DMS53 treated with DMSO at 0.1 percent for 48 hours (cell line): ENCODE measurements at regions not wholly inside any gene's neighbourhood (a gene's known extent, or its start where the extent isn't known, plus 50 kb on each side); places are given as distances from the start of the nearest gene placed in this dataset.

Experiments
- DNase-seq: peaks from one replicate; lab custom pipeline; 2025; ENCODE audit not compliant: unreplicated experiment; lab: John Stamatoyannopoulos, UW

DNA sequence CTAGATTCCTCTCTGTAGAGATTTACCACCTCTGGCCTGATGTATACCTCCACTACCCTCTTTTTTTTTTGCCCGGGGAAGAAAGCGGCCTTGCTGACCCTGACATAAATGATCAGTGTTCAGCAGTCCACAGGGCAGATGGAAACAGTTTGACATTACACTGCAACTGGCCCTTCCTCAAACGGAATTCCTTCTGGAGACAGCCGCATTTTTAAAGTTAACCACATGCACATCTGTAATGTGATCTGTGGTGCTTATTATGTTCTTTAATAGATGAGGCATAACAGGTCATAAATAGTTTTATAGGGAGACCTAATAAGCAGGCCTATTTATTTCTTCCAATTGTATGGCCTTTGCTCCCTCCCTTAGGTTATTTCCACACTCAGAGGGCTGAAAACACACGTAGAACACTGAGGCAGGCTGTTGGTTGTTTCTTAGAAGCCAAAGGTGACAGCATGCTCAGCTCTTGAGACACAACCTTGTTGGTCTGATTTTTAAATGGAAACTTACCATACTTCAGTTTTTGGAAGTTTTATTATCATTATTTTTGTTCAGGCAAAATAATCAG is 84.0 kb upstream of the APC start:
- DNase-seq: no peak

DNA sequence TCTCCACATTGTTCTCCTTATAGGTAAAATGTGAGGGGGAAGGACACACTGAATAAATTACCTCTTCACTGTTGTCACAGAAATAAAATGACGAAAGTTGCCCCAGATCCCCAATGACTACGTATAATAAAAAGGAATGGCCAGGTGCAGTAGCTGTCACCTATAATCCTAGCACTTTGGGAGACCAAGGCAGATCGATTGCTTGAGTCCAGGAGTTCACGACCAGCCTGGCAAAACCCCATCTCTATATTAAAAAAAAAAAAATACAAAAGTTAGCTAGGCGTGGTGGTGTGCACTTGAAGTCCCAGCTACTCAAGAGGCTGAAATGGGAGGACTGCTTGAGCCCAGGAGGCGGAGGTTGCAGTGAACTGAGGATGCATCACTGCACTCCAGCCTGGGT is 82.2 kb upstream of the APC start:
- DNase-seq: no peak

DNA sequence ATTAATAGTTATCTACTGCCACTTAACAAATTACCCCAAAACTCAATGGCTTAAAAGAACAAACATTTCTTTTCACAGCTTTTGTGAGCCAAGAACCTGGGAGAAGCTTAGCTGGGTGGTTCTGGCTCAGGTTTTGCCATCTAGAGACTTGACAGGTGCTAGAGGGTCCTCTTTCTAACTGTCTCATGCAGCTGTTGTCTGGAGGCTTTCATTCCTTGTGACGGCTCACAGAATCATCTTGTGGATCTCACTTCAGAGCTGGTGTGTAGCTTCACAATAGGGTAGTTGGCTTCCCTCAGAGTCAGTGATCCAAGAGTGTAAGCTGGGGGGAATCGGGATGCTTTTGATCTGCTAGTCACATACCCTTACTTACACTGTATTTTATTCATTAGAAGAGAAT is 81.2 kb upstream of the APC start:
- no peak for DNase-seq

DNA sequence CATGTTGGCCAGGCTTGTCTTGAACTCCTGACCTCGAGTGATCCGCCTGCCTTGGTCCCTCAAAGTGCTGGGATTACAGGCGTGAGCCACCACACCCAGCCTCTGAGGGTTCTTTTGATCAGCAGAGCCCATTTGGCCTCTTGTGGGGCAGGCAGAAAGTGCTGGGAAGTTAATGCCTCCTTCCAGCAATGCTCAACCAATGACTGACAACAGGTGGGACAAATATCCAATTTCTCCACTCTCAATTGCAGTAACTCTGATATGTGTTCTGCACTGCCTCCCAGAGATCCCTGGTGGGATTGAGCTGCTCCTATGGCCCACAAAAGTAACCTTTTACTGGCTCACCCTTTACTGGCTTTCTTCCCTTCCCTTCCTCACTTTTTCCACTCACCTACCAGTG is 79.9 kb upstream of the APC start:
- no peak for DNase-seq

DNA sequence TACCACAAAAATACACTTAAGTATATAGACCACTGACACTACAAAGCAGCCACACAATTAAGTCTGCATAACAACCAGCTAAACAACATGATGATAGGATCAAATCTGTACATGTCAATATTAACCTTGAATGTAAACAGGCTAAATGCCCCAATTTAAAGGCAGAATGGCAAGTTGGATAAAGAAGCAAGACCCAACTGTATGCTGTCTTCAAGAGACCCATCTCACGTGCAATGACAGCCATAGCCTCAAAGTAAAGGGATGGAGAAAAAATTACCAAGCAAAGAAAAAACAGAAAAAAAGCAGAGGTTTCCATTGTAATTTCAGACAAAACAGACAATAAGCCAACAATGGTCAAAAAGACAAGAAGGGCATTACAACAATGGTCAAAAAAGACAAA is 77.3 kb upstream of the APC start:
- no peak for DNase-seq

DNA sequence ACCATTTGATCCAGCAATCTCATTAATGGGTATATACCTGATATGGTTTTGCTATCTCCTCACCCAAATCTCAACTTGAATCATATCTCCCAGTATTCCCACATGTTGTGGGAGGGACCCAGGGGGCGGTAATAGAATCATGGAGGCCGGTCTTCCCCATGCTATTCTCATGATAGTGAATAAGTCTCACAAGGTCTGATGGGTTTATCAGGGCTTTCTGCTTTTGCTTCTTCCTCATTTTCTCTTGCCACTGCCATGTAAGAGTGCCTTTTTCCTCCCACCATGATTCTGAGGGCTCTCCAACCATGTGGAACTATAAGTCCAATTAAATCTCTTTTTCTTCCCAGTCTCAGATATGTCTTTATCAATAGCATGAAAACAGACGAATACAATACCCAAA is 74.5 kb upstream of the APC start:
- DNase-seq: no peak

DNA sequence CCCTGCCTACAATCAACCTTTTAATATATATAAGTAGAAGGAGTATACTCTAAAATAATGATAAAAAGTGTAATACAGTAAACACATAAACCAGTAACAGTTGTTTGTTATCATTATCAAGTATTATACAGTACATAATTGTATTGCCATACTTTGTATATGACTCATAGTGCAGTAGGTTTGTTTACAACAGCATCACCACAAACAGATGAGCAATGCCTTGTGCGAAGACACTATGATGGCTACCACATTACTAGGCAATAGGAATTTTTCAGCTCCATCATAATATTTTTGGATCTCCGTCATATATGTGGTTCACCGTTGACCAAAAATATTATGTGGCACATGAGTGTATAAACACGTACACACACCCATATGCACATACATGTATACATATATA is 69.7 kb upstream of the APC start:
- no peak for DNase-seq

DNA sequence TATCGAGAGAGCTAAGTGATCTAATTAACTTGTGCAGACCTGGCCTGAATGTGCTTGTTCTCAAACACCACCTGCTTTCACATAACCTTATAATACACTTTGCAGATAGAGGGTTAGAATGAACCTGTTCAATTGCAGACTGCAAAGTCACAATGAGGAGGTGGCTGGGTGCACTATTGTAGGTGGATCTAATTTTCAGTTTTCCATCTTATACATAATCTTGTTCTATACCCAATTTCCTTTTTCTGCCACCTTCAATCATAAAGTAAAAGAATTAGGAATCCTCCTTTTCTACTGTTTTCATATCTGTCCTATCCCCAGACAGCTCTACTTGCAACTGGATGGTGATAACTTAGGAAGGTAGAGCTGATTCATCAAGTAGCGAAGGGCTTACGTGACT is 68.8 kb upstream of the APC start:
- no peak for DNase-seq

DNA sequence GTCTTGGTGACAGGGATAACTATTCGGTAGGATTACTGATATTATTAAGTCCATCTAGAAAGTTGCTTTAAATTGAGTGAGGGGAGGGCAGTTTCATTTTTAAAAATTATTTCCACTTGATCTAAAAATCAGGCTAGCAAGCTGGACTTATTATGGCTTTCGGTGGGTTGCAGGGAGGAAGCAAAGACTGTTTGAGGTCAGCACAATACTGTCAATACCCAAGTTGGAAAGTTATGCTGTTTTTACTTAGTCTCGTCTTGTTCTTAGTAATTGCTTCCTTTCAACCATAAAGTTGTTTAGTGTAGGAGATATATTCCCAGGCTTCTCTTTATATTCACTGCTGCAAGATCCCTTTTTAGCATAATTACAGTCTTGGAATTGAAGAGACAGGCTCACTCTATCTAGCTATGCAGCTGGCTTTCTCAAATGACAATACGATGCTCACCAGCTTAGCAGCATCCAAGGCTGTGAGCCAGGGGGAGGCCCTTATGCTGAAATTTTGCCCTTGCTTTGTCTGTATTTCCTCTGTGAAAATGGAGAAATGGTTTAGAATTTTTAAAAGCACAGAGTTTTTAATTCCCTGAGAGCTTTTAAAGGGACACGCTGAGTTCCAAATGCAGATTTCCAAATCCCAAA is 68.2 kb upstream of the APC start:
- no peak for DNase-seq

DNA sequence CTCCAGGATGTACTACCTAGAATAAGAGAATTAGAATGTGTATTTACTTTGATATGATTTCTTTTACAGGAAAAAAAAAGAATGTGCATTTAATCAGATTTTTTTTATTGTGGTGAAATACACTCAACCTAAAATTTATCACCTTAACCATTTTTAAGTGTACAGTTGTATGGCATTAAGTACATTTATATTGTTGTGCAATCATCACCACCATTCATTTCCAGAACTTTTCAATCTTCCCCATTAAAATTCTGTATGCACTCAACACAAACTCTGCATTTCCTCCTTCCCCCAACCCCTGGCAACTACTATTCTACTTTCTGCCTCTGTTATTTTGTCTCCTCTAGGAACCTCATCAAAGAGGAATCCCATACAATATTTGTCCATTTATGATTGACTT is 66.0 kb upstream of the APC start:
- DNase-seq: no peak

DNA sequence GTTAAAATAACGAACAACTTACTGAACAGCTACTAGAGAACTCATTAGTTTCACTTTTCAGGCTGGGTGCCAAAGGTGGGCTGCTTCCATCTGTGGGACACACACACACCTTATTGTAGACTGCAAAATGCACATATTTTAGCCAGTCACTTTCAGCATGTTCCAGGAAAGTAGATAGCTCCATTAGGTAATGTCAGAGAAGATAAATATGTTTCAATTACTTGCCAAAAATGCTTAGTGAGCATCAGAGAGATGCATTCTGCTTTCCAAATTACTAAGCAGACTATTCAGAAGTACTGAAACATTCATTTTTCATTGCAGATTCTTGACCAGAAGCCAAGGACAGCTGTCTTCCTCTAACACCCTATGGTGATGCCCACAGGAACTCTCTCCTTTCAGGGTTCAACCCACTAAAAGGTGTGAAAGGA is 56.2 kb upstream of the APC start:
- no peak for DNase-seq

DNA sequence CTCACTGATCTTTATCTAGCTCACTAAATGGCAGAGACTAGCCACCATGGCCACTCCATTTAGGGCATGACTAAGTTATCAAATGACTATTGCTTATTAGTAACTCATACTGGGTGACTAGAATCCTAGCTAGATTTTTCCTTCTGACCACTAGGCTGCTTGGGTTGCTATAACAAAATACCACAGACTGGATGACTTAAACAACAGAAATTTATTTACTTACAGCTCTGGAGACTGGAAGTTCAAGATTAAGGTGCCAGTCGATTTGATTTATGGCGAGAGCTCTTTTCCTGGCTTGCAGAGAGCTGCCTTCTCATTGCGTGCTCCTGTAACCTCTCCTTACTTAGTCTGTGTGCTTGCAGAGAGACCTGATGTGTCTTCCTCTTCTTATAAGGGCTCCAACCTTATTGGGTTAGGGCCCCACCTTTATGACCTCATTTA is 55.0 kb upstream of the APC start:
- no peak for DNase-seq

DNA sequence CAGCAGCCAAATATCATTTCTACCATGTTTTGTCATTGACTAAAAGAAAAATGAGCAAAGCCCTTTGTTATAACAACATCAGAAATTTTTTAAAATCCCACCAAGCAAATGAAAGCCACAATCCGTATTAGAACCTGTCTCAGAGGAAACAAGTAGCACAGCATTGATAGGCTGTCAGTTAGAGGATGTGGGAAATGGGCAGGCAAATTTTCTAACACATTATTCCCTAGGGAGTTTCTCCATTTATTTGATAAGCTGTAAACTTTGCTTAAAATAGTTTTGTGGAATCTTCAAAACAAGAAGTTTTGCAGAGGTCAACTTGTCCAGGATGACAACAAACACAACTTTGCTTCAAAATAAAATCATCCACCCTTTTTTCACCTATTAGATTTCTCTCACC is 53.6 kb upstream of the APC start:
- no peak for DNase-seq

DNA sequence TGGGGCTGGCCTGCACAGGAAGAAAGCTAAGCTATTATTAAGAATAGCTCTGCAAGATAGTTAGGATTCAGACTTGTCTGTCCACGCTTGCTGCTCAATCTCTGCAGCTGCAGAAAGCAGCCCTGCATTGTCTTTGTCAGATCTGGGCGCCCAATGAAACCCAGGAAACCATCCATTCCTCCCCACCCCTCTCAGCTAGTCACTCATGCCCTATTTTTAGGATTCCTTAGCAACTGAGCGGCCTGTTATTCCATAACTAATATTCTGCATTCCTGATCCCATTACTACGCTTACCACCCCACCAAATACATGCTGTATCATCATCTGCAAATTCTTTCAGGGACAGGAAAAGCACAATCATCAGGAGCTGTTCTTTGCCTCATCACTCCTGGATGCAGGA is 52.9 kb upstream of the APC start:
- DNase-seq: no peak

DNA sequence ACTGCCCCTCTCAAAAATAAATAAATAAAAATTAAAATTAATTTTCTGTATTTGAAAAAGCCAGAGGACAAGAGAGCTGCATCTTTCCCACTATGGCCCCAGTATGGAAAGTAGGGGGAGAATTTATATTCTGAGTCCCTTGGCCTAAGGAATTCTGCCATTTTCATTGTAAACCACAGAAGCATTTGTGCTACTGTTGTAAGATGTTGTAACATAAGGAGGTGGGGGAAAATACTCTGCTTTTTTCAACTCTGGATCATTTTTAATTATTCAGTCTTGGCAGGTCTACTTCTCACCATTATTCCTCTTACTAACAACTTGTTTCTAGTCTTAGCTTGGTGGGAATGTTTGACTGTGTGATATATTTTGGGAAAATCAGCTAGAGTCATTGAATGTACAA is 52.3 kb upstream of the APC start:
- no peak for DNase-seq

DNA sequence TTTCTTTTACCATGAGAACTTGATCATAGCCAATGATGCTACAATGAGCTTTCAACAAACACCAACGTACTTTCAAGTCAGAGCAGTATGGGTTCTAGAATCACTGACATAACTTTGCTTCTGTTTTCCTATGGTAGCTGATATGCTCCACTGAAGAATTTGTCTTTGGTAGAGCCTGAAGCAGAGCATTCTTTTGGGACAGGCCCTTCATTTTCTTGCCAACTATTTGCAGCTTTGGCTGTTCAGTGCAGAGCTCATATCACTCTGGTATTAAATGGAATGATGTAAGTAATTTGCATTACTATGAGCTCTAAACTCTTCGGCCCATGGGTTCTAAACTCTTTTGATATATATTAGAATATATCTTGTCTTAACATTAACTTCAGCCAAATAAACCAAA is 51.8 kb upstream of the APC start:
- no peak for DNase-seq

DNA sequence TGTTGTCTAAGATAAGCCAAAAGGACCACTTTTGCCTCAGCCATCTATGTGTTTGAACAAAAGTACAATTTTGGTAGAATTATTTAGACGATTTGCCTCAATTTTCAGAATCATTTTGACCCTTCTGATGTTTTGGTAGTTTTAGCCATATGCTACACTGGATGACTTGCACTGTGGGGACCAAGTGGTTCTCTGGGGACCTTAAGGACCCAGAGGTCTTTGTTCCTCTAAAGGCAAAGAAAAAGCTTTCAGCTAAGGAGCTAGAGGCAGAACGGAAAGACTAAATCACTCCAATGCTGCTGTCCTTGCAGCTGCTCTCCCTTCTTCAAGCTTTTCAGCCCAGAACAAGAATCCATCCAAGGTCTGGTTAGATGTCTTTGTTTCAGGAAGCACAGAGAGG is 51.0 kb upstream of the APC start:
- DNase-seq: no peak

DNA sequence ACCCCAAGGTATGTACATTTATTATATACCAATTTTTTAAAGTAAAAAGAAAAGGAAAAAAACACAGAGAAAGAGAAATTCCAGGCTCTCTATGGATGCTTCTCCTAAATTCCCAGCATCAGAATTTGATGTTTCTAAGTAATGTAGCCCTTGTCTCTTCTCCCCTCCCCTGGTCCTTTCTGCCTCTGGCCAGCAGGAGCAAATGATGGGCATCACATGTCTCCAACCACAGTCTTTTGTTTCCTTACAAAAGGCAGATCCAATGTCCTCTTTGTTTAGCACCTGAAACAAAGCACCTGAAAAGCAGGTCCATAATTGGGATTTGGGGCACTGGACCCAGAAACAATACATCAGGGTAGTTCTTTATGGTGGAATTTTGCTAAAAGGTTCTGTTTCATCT is 50.4 kb upstream of the APC start:
- no peak for DNase-seq
